HG02938 (cell line): ENCODE measurements at regions not wholly inside any gene's neighbourhood (a gene's known extent, or its start where the extent isn't known, plus 50 kb on each side); places are given as distances from the start of the nearest gene placed in this dataset.
A peak's percentile ranks its signal among the peaks of the same experiment; 100 is the strongest.
"Not testable (repeated sequence)": the region's sequence is repeated elsewhere in the genome, so short reads cannot be mapped to it uniquely, and the experiment has no call there.

Experiments
- ATAC-seq: cut with Tn5 transposase; IDR thresholded peaks from one replicate; pipeline ENCODE4 v1.9.1; 2021; ENCODE audit warnings: mild to moderate bottlenecking, moderate library complexity; ENCODE audit not compliant: unreplicated experiment

DNA sequence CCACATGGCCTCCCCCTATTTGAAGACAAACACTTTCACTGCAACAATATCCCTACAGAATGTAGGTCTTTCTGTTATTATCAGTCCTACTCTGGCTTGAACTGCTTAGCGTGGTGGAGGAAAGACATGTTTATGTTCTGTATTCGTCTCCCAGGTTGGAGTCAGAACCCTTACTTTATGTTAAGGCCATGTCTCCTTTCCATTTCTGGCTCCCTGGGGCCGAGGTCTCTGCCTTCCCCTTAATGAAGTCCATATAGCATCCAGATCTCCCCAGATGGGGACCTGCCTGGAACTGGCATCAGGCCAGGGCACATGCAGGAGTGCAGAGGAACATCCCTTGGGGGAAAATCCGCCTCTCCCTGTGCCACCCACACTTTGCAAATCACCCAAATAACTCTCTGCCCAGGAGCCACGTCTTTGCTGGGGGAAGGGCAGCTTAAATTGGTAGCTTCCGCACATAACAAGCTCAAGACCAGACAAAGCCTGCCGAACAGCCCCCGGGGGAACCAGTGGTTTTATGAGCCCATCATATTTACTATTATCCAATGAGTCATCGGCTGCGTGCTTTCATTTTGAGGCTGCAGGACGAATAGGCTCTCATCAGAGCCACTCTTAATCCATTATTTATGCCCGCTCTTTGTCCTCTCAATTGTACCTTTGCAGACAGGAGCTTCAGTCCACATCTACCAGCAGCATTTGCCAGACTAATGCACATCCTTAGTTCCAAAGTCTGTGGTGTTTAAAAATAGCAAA is 237.0 kb downstream of the UACA start:
- ATAC-seq = no peak

DNA sequence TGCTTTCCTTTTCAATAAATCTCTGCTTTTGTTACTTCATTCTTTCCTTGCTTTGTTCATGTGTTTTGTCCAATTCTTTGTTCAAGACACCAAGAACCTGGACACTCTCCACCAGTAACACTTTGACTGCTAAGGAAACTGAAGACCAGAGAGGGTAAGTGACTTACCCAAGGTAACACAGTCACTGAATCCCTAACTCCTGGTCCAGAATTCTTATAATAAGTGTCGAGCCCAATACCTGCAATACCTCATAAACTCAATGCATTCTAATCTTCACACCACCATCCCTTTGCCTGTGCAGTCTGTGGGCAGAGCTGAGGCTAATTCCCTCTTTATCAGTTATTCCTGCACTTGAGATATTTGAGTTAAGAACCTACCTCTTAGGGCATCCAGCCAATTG is 237.8 kb downstream of the UACA start:
- ATAC-seq = no peak

DNA sequence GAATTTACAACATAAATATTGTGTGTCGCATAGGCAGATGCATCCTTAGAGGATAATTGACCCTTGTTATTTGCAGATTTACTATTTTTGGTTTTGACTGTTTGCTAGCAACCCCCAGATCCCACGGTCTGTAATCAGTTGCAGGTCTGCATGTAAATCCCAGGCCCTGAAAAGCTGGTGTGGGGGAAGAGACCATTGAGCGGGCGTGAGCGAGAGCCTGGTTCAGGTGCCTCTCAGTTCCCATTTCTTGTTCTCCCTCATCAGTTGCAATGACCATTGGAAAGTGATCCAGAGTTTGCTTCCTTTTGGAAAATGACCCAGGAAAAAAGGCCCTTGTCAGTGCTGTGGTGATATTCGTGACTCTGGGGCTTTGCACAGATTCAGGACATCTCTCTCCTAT is 238.9 kb downstream of the UACA start:
- no peak for ATAC-seq

DNA sequence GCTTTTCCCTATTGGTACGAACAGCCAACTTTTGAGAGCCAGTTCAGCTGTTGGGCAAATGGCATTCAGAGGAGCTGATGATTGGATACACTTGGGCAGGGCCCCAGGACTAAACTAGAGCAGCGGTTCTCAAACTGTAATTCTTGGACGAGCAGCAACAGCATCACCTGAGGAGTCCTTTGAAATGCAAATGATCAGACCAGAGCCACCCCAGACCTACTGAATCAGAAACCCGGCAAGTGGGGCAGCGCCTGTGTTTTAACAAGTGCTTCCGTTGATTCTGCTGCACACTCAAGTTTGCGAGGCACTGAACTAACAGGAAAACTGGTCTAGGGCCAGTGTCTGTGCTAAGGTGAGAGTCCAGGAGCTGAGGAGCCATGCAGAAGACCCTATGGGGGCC is 239.7 kb downstream of the UACA start:
- ATAC-seq = no peak

DNA sequence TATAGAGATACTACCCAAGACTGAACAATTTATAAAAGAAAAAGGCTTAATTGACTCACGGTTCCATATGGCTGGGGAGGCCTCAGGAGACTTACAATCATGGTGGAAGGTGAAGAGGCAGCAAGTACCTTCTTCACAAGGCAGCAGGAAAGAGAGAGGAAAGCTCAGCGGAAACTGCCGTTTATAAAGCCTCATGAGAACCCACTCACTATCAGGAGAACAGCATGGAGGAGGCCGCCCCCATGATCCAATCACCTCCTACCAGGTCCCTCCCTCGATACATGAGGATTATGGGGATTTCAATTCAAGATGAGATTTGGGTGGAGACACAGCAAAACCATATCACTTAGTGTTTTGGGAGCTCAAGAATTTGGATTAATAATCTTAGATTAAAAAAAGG is 240.2 kb downstream of the UACA start:
- ATAC-seq = no peak

DNA sequence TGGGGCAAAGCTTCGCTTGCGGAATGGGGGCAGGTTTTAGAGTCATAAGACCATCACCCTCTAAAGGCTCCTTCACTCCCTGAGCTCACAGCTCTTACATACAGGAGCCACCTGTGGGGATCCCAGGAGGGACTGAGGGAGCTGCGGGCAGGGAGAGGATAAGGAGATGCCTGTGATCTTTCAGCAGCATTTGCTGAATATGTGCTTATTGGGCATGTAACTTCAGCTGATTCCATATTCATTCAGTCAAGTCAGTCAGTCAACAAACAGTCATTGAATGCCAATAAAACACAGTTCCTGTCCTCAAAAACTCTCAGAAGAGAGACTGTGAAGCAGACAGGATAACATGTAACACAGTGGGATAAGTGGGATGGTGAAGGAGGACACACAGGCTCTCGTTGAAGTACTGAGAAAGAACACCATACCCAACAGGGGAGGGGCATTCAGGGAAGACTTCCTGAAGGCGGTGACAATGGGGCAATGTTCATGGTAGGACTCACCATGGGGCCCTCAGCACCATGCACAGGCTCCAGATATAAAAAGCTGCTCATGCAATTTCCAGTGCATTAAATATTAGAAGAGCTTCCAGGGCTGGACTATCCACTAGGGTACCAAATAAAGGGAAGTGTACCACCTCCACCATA is 240.9 kb downstream of the UACA start:
- ATAC-seq = no peak

DNA sequence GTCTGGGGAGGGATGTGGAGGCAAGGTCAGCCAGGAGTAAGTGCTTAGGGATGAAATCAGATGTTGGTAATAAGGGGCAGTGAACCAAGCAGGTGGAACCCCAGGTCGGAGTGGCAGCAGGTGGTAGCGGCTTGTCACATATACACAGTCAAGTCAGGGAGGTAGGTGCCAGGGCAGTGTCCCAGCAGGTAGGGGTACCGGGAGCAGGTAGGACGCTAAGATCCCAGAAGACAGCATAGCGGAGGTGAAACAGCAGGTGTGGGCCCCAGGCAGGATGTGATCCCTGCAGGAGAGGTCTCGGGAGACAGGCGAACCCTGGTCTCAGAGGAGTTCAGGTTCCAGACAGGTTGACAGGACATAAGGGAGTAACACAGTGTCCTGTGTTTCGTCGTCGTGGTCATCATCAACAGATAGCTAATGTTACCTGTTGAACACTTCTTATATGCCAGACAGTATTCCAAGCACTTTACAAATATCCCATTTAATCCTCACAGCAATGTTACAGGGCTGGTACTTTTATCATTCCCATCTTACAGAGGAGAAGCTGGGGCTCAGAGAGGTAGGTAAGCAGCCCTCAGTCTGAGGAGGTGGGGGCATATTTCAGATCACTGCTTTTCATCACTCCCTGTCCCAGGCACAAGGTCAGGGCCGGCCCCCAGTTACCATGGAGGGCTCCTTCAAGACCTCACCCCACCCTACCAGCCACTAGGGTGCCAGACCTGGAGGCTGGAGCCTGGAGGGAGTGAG is 241.6 kb downstream of the UACA start:
- no peak for ATAC-seq

DNA sequence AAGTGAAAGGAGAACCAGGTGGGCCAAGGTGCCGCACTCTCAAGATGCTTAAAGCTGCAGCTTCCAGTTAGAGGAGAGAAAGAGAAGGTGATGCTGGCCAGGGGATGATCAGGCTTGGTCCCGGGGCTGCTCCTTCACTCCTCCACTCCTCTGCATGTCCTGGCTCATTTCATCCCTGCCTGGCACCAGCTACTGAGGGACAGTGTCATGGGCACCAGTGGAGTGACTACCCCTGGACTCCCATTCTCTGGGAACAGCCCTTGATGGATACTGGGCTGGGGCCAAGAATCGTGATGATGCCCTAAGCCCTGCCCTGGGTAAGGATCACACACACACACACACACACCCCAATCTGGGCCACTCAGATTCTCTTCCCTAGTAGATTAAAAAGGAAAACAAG is 243.7 kb downstream of the UACA start:
- ATAC-seq = no peak

DNA sequence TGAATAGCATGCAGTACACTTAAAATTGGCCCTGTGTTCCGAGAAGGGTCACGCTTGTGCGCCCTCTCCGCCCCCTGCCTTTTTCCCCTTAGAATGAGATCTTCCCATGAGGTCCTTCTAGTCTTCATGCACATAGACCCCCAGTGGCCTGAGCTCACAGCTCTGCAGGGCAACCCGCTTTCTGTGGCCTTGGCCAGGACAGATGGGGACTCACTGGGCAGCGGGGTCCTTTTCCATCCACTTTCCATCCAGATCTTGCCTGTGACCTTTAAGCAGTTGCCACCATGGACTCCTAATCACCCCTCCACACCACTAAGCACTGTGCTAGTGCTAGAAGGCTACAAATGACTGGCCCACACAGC is 244.4 kb downstream of the UACA start:
- ATAC-seq = no peak

DNA sequence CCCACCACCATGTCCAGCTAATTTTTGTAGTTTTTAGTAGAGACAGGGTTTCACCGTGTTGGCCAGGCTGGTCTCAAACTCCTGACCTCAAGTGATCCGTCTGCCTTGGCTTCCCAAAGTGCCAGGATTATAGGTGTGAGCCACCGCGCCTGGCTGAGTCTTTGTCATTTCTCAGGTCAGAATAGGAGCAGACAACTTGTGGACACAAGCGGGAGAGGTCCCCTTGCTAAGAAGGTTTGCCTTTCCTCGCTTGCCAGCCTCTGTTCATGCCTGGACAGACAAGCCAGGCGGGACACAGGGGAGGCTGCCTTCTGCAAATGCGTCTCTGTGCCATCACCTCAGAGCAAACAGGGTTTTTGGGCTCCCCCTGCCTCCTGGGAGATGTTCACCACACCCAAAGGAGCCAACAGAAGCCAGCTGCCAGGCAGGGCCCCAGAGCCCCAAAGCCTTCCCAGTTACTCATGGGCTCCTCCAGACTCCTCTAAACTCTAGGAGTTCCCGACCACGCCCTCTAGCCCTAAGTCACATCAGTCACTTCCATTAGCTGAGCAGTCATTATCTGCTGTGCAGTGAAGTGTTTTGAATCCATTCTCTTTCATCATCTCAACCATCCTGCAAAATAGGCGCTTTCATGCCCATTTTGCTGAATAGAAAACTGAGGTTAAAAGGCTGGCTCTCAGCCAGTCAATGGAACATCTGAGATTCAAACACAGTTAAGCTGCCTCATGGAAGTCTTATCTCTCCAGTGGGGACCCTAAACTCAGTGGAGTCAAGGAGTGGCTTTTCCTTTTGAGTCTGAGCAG is 245.0 kb downstream of the UACA start:
- ATAC-seq = no peak

DNA sequence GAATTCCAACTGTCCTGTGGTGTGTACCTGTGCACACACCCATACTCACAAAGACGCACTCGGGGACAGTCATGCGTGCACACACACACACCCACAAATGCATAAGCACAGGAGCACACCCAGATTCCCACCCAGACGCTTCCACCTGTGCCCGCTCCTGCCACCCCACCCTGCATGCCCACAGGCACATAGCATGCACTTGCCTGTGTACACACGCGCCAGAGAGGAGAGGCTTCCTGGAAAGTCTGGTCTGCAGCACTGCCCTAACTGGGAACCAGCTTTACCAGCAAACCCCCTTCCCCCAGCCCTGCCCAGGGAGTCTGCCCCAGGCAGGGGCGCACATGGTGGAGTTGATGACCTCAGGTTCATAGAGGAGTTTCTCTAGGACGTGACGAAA is 246.2 kb downstream of the UACA start:
- ATAC-seq = no peak

DNA sequence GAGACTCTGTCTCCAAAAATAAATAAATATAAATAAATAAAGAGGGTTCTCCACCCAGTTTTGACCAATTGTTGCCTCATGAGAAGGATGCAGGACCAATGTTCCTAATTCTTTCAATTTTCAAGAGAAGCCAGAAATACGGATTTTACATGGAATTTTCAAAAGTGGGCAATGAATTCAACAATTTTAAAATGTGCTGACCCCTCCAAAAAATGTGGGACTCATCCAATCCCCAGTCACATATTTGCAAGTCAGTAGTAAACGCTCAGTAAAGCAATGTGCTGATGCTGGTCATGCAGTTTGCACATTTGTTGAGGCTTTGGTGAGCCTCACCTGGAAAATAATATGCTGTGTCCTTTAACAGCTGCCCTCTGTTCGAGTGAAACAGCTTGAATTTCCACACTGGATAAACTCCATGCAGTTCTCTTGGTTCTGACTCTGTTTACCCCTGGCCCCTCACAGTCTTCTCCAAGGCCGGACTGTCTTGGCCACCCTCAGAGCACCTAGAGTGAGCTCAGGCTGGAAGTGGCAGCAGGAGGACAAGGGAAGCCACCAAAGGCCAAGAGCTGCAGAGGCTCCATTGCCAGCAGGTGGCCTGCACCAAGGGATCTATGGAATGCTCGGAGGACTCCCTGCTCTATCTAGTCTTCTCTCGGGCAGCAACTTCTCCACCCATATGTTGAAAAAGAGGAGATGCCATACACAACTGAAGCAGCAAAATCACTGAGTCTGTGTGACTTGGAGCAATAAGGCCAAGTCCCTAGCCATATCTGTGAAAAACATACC is 246.8 kb downstream of the UACA start:
- ATAC-seq = no peak

DNA sequence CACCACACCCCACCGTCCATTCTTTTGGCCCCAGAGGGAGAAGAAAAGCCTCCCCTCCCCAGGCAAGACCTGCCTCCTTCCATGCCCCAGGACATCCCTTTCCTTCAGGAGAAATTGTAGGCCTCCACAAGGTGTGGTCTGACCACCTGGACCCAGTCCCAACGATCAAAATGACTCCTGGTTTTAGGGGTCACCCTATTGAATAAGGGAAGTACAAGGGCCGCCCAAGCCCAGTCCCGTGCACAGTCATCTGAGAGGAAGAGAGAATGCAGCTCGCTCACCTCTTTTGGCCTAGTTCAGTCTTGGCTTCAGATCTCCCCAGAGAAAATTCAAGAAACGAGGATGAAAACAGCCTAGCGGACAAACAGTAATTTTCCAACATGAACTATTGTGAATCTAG is 249.1 kb downstream of the UACA start:
- no peak for ATAC-seq

DNA sequence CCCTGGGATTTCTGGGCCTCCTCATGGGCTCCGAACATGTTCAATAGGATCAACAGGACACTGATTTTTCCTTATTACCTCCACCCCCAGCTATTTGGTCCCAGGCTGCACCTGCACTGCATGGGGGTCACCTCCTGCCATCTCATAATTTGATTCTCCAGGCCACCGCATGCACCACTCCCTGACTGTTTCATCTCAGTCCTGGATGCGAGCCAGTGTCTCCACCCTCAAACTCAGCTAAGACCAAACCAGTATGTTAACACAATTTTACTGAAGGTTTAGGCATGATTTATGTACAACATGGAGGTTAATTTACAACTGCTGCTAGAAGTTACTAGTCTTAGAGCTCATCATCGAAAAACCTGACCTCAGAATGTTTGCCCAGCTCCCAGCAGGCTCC is 249.5 kb downstream of the UACA start:
- no peak for ATAC-seq

DNA sequence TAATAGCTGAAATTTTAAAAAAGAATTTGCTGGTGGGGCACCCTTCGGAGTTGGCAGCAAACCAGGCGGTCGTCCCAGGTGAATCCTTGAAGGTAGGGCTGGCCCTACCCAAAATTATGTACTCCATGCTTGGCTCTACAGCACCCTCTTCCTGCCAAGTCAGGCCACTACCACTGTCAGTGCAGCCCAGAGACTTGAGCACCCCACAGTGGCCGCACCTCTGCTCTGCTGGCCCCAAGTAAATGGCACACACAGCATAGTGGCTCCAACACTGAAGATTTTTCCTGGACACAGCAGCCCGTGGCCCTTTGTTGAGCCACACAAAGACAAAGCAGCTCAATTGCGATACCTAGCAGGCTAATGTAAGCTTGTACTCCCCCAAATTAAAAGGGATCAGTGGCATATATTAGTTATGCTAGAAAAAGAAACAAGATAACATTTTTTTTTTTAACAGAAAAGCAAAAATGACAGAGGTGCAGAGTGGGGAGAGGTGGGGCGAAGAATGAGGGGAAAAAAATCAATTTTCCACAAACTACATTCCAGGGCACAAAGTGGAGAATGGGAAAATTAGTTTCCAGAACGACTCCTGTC is 250.5 kb downstream of the UACA start:
- ATAC-seq = peak; percentile 49

DNA sequence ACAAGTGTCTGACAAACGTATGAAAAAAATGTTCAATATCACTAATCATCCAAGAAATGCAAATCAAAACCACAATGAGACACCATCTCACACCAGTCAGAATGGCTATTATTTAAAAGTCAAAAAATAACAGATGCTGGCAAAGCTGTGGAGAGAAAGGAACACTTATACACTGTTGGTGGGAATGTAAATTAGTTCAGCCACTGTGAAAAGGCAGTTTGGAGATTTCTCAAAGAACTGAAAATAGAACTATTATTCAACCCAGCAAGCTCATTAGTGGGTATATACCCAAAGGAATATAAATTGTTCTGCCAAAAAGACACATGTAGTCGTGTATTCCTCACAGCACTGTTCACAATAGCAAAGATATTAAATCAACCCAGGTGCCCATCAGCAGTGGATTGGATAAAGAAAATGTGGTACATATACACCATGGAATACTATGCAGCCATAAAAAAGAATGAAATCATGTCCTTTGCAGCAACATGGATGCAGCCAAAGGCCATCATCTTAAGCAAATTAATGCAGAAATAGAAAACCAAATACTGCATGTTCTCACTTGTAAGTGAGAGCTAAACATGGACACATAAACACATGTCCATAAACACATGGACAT is 251.3 kb downstream of the UACA start:
- not testable (repeated sequence) for ATAC-seq

DNA sequence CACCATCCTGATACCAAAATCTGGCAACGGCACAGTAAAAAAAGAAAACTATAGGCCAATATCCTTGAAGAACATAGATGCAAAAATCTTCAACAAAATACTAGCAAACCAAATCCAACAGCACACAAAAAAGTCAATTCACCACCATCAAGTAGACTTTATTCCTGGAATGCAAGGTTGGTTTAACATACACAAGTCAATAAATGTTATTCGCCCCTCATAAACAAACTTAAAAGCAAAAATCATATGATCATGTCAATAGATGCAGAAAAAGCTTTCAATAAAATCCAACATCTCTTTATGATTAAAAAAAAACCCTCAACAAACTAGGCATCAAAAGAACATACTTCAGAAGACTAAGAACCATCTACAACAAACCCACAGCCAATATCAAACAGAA is 252.9 kb downstream of the UACA start:
- ATAC-seq = no peak

DNA sequence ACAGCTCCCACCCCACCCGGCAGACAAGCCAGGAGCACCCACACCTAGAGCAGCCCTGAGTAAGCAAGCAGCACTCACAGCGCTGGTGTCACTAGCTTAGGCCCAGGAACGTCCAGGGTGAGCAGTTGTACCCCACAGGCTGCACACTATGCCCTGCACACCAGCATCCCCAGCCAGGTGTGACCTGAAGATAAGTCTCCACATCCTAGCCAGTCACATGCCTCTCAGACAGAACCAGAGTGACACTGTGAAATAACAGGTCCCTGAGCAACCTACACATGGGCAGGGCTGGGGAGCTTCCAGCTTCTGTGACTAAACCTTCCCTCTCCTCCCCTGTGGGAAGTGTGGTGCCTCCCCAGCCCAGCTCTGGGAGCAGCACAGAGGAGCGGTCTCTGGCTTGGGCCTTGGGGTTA is 253.6 kb downstream of the UACA start:
- no peak for ATAC-seq

DNA sequence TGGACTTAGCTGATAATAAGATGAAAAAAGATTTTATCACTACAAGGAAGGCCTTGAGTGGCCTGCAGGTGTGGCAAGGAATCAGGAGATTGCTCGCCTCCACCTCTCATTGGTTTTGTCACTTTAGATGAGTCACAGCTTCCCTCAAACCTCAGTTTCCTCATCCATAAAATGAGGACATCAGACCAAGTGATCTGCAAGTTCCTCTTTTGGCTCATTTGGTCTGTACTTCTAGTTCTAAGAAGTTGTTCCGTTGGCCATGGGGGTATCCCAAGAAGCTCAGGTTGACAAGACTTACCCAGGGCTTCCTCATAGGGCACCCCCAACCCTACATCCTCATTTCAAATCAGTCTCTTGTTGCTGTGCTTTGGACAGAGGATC is 254.1 kb downstream of the UACA start:
- ATAC-seq = no peak
